CD1c-positive myeloid dendritic cell (primary cell): ENCODE measurements at regions not wholly inside any gene's neighbourhood (a gene's known extent, or its start where the extent isn't known, plus 50 kb on each side); places are given as distances from the start of the nearest gene placed in this dataset.
"Not testable (repeated sequence)": the region's sequence is repeated elsewhere in the genome, so short reads cannot be mapped to it uniquely, and the experiment has no call there.

Experiments used
- DNase-seq: peaks from one replicate; pipeline ENCODE4 v3.0.0-alpha.2; 2016; ENCODE audit errors: extremely low spot score

DNA sequence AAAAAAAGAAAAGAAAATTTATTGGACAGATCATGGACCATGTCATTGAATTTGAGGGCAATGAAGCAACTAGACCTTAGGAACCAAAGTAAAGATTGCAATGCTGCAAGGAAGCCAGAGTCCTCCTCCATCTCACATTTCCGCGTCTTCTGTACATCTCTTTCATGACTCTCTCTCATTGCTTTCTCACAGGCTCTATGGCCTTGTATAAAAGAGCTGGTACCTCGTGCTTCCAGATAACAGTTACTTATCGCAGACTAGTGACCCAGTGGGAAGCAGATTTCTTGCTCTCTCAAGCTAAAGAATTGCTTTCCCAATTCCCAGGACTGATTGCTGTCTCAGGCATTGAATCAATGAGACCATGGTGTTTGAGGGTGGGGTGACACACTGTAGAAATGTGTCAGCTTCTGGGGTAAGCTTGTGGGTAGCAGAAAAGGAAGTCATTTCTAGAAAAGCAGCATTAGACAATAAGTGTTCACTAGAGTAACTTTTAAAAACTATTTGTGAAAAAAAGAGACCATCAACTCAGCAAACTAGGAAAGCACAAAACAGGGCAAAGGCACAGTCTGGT lies 635.3 kb downstream of the UTRN start:
- DNase-seq: no peak

DNA sequence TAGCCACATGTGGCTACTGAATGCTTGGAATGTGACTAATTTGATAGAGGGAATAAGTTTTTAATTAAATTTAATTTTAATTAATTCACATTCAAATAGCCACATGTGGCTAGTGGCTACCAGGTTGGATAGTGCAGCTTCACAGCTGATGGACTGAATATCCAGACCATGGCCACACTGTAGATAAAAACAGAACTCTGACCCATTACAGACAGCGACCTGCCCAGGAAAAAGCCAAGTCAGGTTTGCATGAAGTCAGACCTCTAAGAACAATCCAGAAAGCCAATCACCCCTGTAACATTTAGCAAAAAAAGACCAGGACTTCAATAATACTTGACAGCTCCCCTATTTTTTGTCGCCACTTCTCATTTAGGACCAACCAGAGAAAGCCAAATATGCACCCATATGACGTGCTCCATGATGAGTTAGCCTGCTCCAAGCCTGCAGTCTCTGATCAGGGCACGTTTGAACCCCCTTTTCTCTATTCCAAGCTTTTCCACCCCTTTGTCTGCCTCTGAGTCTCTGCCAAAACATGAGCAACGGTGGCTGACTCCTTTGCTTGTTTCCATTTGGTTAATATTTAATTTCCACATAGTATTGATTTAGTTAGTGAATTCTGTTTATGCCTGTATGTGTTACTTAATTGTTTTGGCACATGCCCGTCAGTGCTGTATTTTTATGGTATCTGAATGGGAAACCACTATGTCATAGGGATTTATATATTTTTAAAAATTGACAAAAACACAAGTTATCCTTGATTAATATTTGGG lies 636.3 kb downstream of the UTRN start:
- DNase-seq: no peak

GRCh38 chr6:144922120-144922722 lies 637.1 kb downstream of the UTRN start:
- no peak for DNase-seq

DNA sequence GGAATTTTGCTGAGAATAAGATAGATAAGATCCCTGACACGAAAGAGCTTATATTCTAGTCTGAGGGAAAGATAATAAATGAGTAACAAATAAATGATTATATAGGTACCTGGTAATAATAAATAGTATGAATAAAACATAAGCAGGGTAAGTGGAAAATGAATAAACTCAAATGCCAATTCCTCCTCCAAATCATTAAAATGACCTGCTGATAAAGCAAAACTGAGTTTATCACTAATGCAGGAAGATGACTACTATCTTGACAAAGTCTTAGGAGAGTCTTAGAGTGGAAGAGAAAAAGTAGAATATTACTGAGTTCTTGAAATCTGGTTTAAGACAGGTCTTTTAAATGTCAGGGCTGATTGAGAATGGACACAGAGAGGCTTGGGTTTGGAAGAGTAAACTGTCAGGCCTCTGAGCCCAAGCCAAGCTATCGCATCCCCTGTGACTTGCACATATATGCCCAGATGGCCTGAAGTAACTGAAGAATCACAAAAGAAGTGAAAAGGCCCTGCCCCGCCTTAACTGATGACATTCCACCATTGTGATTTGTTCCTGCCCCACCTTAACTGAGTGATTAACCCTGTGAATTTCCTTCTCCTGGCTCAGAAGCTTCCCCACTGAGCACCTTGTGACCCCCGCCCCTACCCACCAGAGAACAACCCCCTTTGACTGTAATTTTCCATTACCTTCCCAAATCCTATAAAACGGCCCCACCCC lies 637.8 kb downstream of the UTRN start:
- DNase-seq: not testable (repeated sequence)

GRCh38 chr6:144923491-144923787 lies 638.3 kb downstream of the UTRN start:
- not testable (repeated sequence) for DNase-seq

DNA sequence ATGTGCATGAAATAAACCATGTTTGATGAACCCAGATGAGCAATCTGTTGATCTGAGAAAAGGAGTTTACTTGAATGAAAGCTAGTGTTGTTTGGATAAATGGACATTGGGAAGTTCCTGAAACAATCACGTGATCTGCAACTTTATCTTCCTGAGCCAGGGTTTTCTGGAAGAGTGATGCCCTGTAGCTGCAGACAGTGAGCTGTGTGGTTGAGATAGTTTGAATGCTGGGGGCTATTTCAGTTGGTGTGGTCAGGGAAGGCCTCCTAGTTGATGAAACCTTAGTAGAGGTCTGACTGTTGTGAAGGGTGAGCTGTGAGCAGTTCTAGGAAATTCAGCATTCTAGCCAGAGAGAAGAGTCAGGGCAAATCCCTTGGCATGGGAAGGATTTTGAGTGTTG lies 643.7 kb downstream of the UTRN start:
- DNase-seq: no peak

- no peak for DNase-seq
These were observed 644.1 kb downstream of the UTRN start for GRCh38 chr6:144929262-144929661.

DNA sequence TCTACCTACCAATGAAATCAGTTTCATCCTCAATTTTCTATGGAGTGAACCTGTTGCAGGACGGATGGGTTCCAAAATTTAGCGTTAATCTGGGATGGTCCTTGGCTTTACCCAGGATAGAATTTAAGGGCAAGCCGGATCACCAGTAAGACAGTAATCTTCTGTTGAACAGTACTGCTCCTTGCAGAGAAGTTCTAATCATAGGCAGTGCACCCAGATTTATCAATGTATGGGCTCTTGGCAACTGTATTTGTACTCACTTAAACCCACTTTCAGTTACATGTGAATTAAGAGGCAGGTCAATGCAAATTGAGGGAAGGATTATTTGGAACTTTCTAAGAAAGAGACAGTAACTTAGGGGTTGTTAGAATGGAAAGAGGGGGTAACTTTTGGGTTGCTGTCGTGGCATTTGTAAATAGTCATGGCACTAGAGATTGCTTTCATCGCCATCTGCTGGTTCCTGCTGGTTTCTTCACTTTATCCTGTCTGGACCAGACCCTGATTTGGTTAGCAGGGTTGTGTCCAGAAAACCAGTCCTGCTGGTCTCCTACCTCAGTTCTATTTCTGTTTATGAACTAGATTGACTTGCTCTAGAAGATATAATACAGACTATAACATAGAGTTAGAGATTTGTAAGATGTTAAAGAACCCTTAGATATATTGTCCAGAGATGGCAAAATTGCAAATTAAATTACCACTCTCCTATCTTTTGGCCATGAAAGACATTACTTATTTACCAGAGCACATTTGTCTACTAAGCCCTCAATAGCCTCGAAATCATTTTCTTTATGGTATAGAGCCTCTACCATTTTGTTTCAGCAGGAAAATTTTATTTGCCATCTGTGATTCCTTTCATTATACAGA lies 646.3 kb downstream of the UTRN start:
- DNase-seq: peak; percentile 29

DNA sequence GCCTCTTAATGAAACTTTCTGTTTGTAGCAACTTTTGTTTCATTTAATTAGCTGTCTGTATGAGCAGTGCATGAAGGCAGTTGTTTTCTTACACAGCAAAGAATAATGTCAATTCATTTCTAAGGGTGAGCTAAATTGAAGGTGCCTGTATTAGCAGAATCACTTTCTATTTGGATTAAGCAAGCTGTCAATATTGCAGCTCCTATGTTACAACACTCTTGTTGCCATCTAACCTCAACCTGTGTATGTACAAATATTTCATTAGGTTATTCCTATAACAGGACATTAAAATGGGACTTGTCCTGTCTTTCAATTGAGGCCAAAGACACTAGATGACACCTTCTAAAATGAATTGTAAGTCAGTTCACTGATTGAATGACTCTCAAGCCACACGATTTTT lies 647.5 kb downstream of the UTRN start:
- DNase-seq: no peak

- DNase-seq: no peak
These were observed 650.0 kb downstream of the UTRN start for GRCh38 chr6:144935181-144935580.

- no peak for DNase-seq
These were observed 650.5 kb downstream of the UTRN start for GRCh38 chr6:144935661-144936060.

DNA sequence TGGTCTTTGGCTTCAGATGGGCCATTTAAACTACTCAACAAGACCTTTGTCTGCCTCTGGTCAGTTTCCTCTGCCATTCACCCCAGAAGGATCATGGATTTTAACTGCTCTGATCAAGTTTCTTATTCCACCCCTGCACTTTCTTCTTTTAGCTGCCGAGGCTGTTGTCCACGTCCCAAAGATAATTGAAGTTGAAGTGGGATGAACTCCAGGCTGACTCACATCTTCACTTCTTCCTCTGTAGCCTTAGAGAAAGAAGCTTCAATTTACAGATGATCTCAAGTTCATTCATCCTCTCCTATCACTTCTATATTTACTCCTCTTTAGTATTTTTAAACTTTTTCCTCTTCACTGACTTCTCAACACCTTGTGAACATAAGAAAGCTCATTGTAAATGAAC lies 651.6 kb downstream of the UTRN start:
- no peak for DNase-seq

- no peak for DNase-seq
These were observed 654.8 kb downstream of the UTRN start for GRCh38 chr6:144939921-144940320.

GRCh38 chr6:144944106-144944505 lies 659.0 kb downstream of the UTRN start:
- DNase-seq: no peak

DNA sequence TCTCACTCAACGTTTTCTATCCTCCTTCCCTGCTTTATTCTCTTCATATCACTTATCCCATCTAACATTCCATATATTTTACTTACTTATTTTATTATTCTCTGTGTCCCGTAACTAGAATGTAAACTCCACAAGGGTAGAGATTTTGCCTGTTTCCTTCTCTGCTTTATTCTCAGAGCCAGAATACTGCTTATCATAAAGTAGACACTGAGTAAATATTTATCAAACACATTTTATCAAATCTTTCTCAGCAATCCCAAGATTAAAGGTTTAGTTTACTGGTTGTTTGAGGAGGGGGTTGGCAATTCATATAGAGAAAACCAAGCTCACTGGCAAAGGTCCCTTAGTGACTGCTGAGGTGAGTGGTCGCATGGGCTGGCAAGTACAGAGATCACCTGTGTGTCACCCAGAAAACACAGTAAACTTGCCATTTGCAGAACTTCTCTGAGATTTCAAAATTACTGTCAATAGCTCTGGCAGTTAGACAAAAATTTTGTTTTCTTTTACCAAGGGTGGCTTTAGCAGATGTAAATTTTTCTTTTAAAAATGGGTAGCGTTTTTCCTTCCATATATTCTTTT lies 662.4 kb downstream of the UTRN start:
- DNase-seq: no peak

GRCh38 chr6:144951730-144952437 lies 666.7 kb downstream of the UTRN start:
- no peak for DNase-seq

DNA sequence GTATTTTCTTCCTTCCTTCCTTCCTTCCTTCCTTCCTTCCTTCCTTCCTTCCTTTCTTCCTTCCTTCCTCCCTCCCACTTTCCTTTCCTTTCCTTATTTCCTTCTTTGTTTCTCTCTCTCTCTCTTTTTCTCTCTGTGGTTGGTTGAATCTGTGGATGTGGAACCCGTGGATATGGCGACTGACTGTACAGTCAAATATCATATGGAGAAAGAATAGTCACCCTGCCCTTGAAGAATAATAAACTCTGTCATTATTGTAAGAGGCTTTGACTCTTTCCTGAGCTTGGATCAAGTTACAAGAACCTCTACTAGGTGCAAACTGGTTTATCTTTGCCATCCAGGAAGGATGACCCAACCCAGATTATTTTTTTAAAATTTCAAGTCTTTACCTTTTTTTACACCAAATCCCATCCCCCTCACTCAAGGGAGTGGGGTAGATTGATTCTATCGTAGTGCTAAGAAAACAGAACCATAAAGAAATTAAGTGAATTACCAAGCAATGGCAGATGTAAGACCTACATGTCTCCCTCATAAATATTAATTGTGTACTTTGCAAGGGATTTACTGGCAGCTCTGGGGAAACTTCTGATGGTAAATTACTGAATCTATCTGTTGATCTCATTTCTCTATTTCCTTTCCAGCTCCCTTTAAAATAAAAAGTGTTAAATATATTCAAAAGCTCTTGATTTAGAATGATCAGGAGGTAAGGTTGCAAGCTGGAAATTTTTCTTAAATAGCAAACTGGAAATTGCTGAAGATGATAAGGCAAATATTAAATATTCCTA lies 667.5 kb downstream of the UTRN start:
- DNase-seq: no peak

DNA sequence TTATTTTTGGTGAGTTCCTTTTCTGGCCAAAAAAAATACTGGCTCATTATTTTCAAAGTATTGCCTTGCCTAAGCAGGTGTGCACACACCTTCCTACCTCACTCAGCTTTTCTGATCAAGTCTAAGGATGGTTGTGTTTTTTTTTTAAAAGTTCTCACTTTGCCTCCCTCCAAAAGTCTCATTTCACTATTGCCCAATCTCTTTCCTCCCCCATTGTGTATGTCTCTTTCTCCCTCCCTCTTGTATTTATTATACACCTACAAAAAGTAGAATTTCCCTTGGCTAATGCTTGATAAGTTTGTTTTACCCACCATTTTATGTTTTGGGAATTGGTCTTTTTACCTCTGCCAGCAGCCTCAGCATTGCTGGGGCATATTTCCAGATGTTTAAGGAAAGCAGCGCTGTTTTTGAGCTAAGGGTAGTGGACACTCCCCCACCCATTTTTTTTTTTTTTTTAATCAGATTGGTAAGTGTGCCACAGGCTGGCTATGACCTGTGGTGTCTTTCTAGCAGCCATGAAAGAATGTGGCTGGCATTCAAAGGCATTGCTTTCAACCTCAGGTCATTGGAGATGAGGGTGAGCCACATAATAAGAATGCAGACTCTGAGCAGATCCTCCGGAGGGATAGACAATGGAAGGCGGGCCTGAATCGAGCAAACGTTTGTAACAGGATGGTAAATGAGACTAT lies 668.6 kb downstream of the UTRN start:
- no peak for DNase-seq

DNA sequence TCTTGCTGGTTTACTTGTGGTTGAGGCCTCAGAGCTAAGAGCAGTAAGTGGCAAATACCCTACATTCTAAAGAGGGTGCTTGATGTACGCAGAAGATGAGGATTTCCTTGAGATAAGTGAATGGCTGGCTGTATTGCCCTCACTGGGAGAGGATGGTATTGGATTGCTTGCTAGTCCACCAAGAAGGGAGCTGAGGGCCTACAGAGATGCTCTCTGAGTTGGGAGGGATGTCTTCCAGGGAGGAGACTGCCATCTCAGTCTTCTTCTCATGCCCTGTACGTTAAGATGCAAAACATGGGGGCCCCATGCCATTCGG lies 669.1 kb downstream of the UTRN start:
- DNase-seq: no peak

- DNase-seq: no peak
These were observed 670.3 kb downstream of the UTRN start for GRCh38 chr6:144955392-144955791.
